ENCODE measurements at regions not wholly inside any gene's neighbourhood (a gene's known extent, or its start where the extent isn't known, plus 50 kb on each side); places are given as distances from the start of the nearest gene placed in this dataset.
"Not testable (repeated sequence)": the region's sequence is repeated elsewhere in the genome, so short reads cannot be mapped to it uniquely, and the experiment has no call there.

GRCh38 chr13:78139765-78140164 lies 221.1 kb upstream of the EDNRB start:
- DNase-seq (ENCODE audit: low read depth): no peak

GRCh38 chr13:78138756-78139155 lies 220.1 kb upstream of the EDNRB start:
- DNase-seq (ENCODE audit: low read depth): no peak

GRCh38 chr13:78137404-78138142 lies 218.9 kb upstream of the EDNRB start:
- DNase-seq (ENCODE audit: low read depth): no peak

GRCh38 chr13:78136966-78137365 lies 218.3 kb upstream of the EDNRB start:
- DNase-seq (ENCODE audit: low read depth): no peak

- no peak for DNase-seq (ENCODE audit: low read depth)
Measured at GRCh38 chr13:78133511-78133910, 214.9 kb upstream of the EDNRB start.

- no peak for DNase-seq (ENCODE audit: low read depth)
Measured at GRCh38 chr13:78131811-78132210, 213.2 kb upstream of the EDNRB start.

- DNase-seq (ENCODE audit: low read depth): no peak
Measured at GRCh38 chr13:78131346-78131745, 212.7 kb upstream of the EDNRB start.

- no peak for DNase-seq (ENCODE audit: low read depth)
Measured at GRCh38 chr13:78129823-78130222, 211.2 kb upstream of the EDNRB start.

DNA sequence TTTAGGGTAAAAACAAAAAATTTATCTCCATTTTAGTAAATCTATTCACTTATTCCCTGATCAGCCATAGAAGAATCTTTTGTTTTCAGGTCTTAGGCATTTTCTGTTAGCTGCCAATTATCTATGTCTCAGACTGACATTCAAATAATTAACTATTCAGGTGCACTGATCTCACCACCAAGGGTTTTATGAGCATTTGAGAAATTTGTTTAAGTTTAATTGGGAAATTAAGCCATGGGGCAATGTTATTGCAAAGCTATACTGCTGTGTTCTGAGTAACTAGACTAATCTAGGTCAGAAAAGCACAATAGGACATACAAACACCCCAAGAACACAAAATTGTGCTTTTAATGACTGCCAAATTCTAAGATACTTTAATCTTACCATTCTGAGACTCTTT lies 210.7 kb upstream of the EDNRB start:
- no peak for DNase-seq (ENCODE audit: low read depth)

- no peak for DNase-seq (ENCODE audit: low read depth)
Measured at GRCh38 chr13:78121459-78122348, 203.1 kb upstream of the EDNRB start.

DNA sequence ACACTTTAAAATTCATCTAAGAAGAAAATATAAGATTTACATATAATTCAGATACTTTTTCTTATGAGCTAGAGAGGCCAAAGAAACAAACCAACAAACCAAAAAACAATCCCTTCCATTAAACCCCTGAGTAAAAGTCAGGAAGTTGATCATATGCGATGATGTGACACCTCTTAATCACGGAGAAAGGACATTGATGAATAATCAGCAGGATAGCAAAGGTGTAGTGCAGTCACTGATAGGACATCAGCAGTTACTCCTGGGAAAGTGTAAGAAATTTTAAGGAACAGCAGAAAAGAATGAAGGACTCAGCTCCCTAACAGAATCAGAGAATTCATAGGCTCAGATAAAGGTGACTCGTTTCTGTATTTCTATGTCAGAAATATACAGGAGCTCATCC lies 202.4 kb upstream of the EDNRB start:
- DNase-seq (ENCODE audit: low read depth): no peak

DNA sequence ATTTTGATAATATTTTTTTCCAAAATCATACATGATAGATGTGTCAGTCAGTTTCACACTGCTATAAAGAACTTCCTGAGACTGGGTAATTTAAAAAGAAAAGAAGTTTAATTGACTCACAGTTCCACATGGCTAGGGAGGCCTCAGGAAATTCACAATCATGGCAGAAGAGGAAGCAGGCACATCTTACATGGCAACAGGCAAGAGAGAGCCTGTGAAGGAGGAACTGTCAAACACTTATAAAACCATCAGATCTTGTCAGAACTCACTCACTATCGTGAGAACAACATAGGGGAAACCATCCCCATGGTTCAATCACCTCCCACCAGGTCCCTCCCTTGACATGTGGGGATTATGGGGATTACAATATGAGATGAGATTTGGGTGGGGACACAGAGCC lies 201.5 kb upstream of the EDNRB start:
- not testable (repeated sequence) for DNase-seq (ENCODE audit: low read depth)

DNA sequence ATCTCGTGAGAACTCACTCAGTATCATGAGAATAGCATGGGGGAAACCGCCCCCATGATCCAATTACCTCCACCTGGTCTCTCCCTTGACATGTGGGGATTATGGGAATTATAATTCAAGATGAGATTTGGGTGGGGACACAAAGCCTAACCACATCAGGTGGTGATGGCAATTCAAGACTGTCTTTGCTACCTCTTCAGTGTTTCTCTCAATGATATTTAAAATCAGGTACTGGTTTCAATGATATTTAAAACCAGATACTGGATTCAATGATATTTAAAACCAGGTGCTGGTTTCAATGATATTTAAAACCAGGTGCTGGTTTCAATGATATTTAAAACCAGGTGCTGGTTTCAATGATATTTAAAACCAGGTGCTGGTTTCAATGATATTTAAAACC lies 198.4 kb upstream of the EDNRB start:
- not testable (repeated sequence) for DNase-seq (ENCODE audit: low read depth)

GRCh38 chr13:78105656-78106055 lies 187.0 kb upstream of the EDNRB start:
- DNase-seq (ENCODE audit: low read depth): no peak

GRCh38 chr13:78103936-78104335 lies 185.3 kb upstream of the EDNRB start:
- no peak for DNase-seq (ENCODE audit: low read depth)

- DNase-seq (ENCODE audit: low read depth): no peak
Measured at GRCh38 chr13:78102741-78103140, 184.1 kb upstream of the EDNRB start.

DNA sequence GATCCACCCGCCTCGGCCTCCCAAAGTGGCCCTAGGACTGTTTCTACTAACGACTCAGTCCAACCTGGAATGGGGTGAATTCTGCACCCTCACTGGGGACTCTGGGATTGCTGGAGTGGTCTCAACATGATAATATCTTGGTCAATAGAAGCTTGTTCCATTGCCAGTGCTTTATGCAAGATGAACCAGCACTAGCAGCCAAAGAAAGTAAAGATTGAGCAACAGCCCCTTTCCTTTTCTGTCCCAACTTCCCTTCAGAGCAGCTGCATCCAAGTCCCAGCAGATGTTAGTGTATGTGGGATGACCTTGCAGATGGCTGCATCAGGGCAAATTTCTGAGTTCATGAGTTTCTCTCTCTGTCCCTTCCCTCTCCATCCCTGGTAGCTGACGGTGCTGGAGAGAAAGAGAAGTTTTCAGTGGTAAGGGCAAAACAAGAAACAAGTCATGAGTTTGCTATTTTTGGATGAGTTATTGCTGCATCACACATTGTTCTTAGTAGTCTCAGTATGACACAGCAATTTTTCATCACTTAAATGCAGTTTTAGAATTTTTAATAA lies 183.6 kb upstream of the EDNRB start:
- no peak for DNase-seq (ENCODE audit: low read depth)

DNA sequence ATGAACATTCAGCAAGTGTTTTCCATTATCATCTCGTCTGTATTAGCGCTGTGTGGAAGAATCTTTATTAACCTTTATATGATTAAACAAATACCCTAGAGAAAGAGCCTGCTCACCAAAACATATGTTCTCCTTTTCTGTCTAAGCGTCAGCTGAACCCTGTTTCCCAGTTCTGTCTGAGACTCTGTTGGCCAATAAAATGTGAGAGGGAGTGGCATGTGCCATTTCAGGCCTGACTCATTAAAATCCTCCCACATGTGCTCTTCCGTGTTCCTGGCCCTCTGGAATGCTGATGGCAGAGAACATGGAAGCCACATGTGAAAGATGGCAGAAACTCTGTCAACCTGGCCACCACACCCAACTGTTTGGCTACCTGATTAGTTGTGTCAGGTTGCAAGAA lies 181.9 kb upstream of the EDNRB start:
- DNase-seq (ENCODE audit: low read depth): no peak

DNA sequence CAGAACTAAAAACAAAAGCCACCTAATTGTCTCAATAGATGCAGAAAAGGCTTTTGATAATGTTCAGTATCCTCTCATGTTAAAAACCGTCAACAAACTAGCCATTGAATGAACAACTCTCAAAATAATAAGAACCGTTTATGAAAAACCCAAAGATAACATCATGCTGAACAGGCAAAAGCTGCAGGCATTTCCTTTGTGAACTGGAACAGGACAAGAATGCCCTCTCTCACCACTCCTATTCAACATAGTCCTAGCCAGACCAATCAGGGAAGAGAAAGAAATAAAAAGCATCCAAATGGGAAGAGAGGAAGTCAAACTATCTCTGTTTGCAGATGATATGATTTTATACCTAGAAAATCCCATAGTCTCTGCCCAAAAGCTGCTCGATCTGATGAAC lies 179.6 kb upstream of the EDNRB start:
- DNase-seq (ENCODE audit: low read depth): no peak

- no peak for DNase-seq (ENCODE audit: low read depth)
Measured at GRCh38 chr13:78096221-78096620, 177.6 kb upstream of the EDNRB start.

GRCh38 chr13:78087966-78088678 lies 169.5 kb upstream of the EDNRB start:
- DNase-seq (ENCODE audit: low read depth): no peak

GRCh38 chr13:78085434-78086225 lies 167.0 kb upstream of the EDNRB start:
- no peak for DNase-seq (ENCODE audit: low read depth)

Data from activated gamma-delta T cell treated with anti-CD3 and anti-CD28 coated beads, Interleukin-2, amount 50 U/mL, for 16 hours (primary cell).